B cell (primary cell): ENCODE measurements at regions not wholly inside any gene's neighbourhood (a gene's known extent, or its start where the extent isn't known, plus 50 kb on each side); places are given as distances from the start of the nearest gene placed in this dataset.

Experiments
- ATAC-seq: fragments of 200-7000 bp; cut with Tn5 transposase; one replicate; pipeline ENCODE4 v1.10.0; 2021; ENCODE audit warnings: low read depth, mild to moderate bottlenecking, moderate number of reproducible peaks, moderate library complexity
- CTCF ChIA-PET: fragments of 350-600 bp; sonication (Branson Sonifier 250); formaldehyde crosslinking; loops from one replicate; lab custom pipeline; 2021; ENCODE audit warnings: antibody characterized with exemption, inconsistent platforms; lab: Charles Lee
- POLR2A ChIA-PET: fragments of 350-600 bp; sonication (Branson Sonifier 250); formaldehyde crosslinking; loops from one replicate; lab custom pipeline; 2021; ENCODE audit warnings: antibody characterized with exemption; lab: Charles Lee
- DNase-seq: peaks from one replicate; pipeline ENCODE4 v3.0.0; 2013
- H2AFZ ChIP-seq: 2 replicates; pipeline ENCODE4 v1.6.1; 2012; ENCODE audit warnings: mild to moderate bottlenecking, low read depth, low read length; ENCODE audit not compliant: insufficient read depth, poor library complexity, severe bottlenecking
- H3K27ac ChIP-seq, 2 donors: 1 replicate in 1 of 2; 2 replicates in 1 of 2; pipeline ENCODE4 v1.5.1; 2012 to 2013; ENCODE audit warnings: low read length in 2 of 2, mild to moderate bottlenecking in 2 of 2, moderate library complexity in 1 of 2
- H3K27me3 ChIP-seq, 4 experiments: fragments of 200-600 bp in 1 of 4; sonication (generic) in 1 of 4; replicated peaks in 1 of 4; 1 replicate in 2 of 4; 2 replicates in 2 of 4; pipeline versions ENCODE4 v1.6.1 to v1.7.0; 2013 to 2016; ENCODE audit warnings: low read length in 3 of 4, mild to moderate bottlenecking in 2 of 4, mixed read lengths in 1 of 4, moderate library complexity in 1 of 4; ENCODE audit not compliant: insufficient read depth in 4 of 4, control insufficient read depth in 3 of 4; ENCODE audit errors: control extremely low read depth in 1 of 4
- H3K36me3 ChIP-seq, 2 experiments: replicated peaks in 1 of 2; 1 replicate in 1 of 2; 2 replicates in 1 of 2; pipeline versions ENCODE4 v1.6.1 to v1.7.1; 2013; ENCODE audit warnings: low read length in 1 of 2; ENCODE audit not compliant: insufficient read depth in 2 of 2, control insufficient read depth in 1 of 2; ENCODE audit errors: control extremely low read depth in 1 of 2, extremely low read depth in 1 of 2
- H3K4me1 ChIP-seq, 2 donors: fragments of 200-600 bp in 1 of 2; sonication (generic) in 1 of 2; 1 replicate in 1 of 2; 2 replicates in 1 of 2; pipeline versions ENCODE4 v1.5.1 to v1.6.1; 2013 to 2017; ENCODE audit warnings: low read length in 2 of 2; ENCODE audit not compliant: control insufficient read depth in 2 of 2, insufficient read depth in 2 of 2
- H3K4me2 ChIP-seq: replicated peaks from 2 replicates; pipeline ENCODE3; 2012; ENCODE audit warnings: mild to moderate bottlenecking, low read depth, low read length; ENCODE audit not compliant: poor library complexity, severe bottlenecking
- H3K4me3 ChIP-seq, 5 experiments: fragments of 200-600 bp in 1 of 5; sonication (generic) in 1 of 5; 1 replicate in 3 of 5; 2 replicates in 2 of 5; pipeline versions ENCODE4 v1.5.1 to v1.7.0; 2011 to 2016; ENCODE audit warnings: low read length in 4 of 5, mild to moderate bottlenecking in 4 of 5, low read depth in 2 of 5, control low read depth in 1 of 5, moderate library complexity in 1 of 5; ENCODE audit not compliant: insufficient read depth in 1 of 5; ENCODE audit errors: control extremely low read depth in 1 of 5, extremely low read depth in 1 of 5
- H3K79me2 ChIP-seq: fragments of 200-600 bp; sonication (generic); one replicate; pipeline ENCODE4 v1.6.0; 2016; ENCODE audit warnings: low read length; ENCODE audit not compliant: control insufficient read depth, insufficient read depth
- H3K9ac ChIP-seq: fragments of 200-600 bp; sonication (generic); 2 replicates; pipeline ENCODE4 v1.6.1; 2017; ENCODE audit warnings: mild to moderate bottlenecking, low read length, moderate library complexity
- H3K9me3 ChIP-seq, 3 donors: one replicate each; pipeline versions ENCODE4 v1.6.1 to v1.7.1; 2013; ENCODE audit warnings: low read length in 2 of 3; ENCODE audit not compliant: control insufficient read depth in 2 of 3, insufficient read depth in 1 of 3; ENCODE audit errors: control extremely low read depth in 1 of 3
- H4K20me1 ChIP-seq: 2 replicates; pipeline ENCODE4 v1.6.0; 2012; ENCODE audit warnings: mild to moderate bottlenecking, low read length; ENCODE audit not compliant: insufficient read depth, control insufficient read depth, poor library complexity, severe bottlenecking
- H3K27ac Mint-ChIP-seq: one replicate; pipeline ENCODE4 v1.8.0; 2021; ENCODE audit warnings: mixed read lengths
- H3K27me3 Mint-ChIP-seq: one replicate; pipeline ENCODE4 v1.8.0; 2021; ENCODE audit warnings: mixed read lengths
- H3K4me1 Mint-ChIP-seq: one replicate; pipeline ENCODE4 v1.8.0; 2021; ENCODE audit warnings: mixed read lengths
- H3K4me3 Mint-ChIP-seq: one replicate; pipeline ENCODE4 v1.8.0; 2021; ENCODE audit warnings: mixed read lengths
- H3K9me3 Mint-ChIP-seq: one replicate; pipeline ENCODE4 v1.8.0; 2022; ENCODE audit warnings: mixed read lengths; ENCODE audit not compliant: insufficient read depth
- EZH2 ChIP-seq: IDR thresholded peaks from 2 replicates; pipeline ENCODE4 v1.6.1; 2012; ENCODE audit warnings: borderline replicate concordance, low read depth, mild to moderate bottlenecking, moderate library complexity, low read length; ENCODE audit not compliant: insufficient read depth, poor library complexity, severe bottlenecking
- WGBS: methylation state at CpG from one replicate; pipeline ENCODE4 v1.1.5; 2013; ENCODE audit warnings: missing lambda C conversion rate; ENCODE audit not compliant: insufficient coverage; 5-methylcytosine and 5-hydroxymethylcytosine counted together
- intact Hi-C: fragments of 100-400 bp; cut with micrococcal nuclease; formaldehyde crosslinking; loops from one replicate; pipeline ENCODE4 v1.10.0; 2022
- TF ChIP-seq, protein P1 (sequence below): fragments of 200-600 bp; IDR thresholded peaks from one replicate; pipeline ENCODE4 v1.8.0; 2022; ENCODE audit warnings: antibody characterized with exemption, mild to moderate bottlenecking

- 95% methylated on average over 2 of the region's 2 CpGs for WGBS
- ATAC-seq (no peak), DNase-seq (no peak)
- Histone ChIP-seq H3K9me3 (no peaks in the 10 kb centered on the region), H3K4me2 (no peak overlapping the region), H3K27me3 (no peaks in the 10 kb centered on the region), H3K27ac (no peak overlapping the region), H3K4me3 (no peak overlapping the region), H3K79me2 (no peaks in the 10 kb centered on the region), H4K20me1 (no peaks in the 10 kb centered on the region), H2AFZ (no peak overlapping the region), H3K4me1 (no peaks in the 10 kb centered on the region), H3K36me3 (no peaks in the 10 kb centered on the region), H3K9ac (no peak overlapping the region)
- CTCF ChIA-PET: no interaction called here
- H3K4me1 Mint-ChIP-seq: no peaks in the 10 kb centered on the region
- POLR2A ChIA-PET: interaction anchor here (0.6 kb wide), 1 partner anchor 35 kb away, joined by 7 read pairs; no protein-coding TSS in a partner anchor
- peaks cover 3% of the 10 kb centered on the region for H3K27me3 Mint-ChIP-seq
- TF ChIP-seq, protein P1, sequence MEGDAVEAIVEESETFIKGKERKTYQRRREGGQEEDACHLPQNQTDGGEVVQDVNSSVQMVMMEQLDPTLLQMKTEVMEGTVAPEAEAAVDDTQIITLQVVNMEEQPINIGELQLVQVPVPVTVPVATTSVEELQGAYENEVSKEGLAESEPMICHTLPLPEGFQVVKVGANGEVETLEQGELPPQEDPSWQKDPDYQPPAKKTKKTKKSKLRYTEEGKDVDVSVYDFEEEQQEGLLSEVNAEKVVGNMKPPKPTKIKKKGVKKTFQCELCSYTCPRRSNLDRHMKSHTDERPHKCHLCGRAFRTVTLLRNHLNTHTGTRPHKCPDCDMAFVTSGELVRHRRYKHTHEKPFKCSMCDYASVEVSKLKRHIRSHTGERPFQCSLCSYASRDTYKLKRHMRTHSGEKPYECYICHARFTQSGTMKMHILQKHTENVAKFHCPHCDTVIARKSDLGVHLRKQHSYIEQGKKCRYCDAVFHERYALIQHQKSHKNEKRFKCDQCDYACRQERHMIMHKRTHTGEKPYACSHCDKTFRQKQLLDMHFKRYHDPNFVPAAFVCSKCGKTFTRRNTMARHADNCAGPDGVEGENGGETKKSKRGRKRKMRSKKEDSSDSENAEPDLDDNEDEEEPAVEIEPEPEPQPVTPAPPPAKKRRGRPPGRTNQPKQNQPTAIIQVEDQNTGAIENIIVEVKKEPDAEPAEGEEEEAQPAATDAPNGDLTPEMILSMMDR: no peak
- TF ChIP-seq EZH2: no peak
- intact Hi-C loops: no loop called here
- H3K4me3 Mint-ChIP-seq: no peak overlapping the region
- H3K27ac Mint-ChIP-seq: no peak overlapping the region
- peaks cover 2% of the 10 kb centered on the region for H3K9me3 Mint-ChIP-seq
Observed at GRCh38 chr2:84251651-84252302, 207.3 kb downstream of the SUCLG1 start.

DNA sequence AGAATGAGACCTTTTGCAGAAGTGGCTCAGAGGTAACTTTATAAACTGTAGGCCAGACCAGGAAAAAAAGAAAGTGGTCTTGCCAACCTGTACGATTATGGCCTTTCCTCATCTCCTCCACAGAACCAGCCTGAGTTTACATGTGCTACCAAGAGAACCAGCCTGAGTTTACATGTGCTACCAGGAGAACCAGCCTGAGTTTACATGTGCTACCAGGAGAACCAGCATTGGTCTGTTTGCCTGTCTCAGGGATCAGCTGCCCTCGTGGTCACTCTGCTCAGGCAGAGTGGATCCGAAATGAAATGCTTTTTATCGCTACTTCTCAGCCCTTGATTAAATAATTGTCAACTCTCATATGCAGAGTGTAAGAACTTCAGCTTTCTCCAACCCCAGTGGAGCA lies 209.9 kb downstream of the SUCLG1 start:
- ChIA-PET POLR2A (no interaction called here), CTCF (no interaction called here)
- Mint-ChIP-seq H3K27ac (no peak overlapping the region), H3K4me3 (no peak overlapping the region), H3K27me3 (peaks cover 5% of the 10 kb centered on the region), H3K4me1 (no peaks in the 10 kb centered on the region), H3K9me3 (no peaks in the 10 kb centered on the region)
- Histone ChIP-seq H3K36me3 (no peaks in the 10 kb centered on the region), H3K4me3 (no peak overlapping the region), H3K4me2 (no peak overlapping the region), H3K79me2 (no peaks in the 10 kb centered on the region), H3K27me3 (no peaks in the 10 kb centered on the region), H4K20me1 (no peaks in the 10 kb centered on the region), H3K9ac (no peak overlapping the region), H3K27ac (no peak overlapping the region), H3K4me1 (no peaks in the 10 kb centered on the region), H2AFZ (no peak overlapping the region), H3K9me3 (no peaks in the 10 kb centered on the region)
- no peak for TF ChIP-seq EZH2
- TF ChIP-seq, protein P1: no peak
- DNase-seq (no peak), ATAC-seq (no peak)
- WGBS: 90% methylated on average over 3 of the region's 4 CpGs
- intact Hi-C loops: no loop called here
